ENCODE measurements at regions not wholly inside any gene's neighbourhood (a gene's known extent, or its start where the extent isn't known, plus 50 kb on each side); places are given as distances from the start of the nearest gene placed in this dataset.
A peak's percentile ranks its signal among the peaks of the same experiment; 100 is the strongest.

- no peak overlapping the region for H3K27ac ChIP-seq (ENCODE audit: low read length)
- no CpG with 5 or more reads among the region's 3 CpGs for WGBS (ENCODE audit: insufficient coverage)
- no peaks in the 10 kb centered on the region for H3K4me1 ChIP-seq (ENCODE audit: control insufficient read depth, insufficient read depth, low read length)
- no peak for DNase-seq
- no peaks in the 10 kb centered on the region for H3K9me3 ChIP-seq (replicated peaks; ENCODE audit: control insufficient read depth, low read depth, low read length)
- no peak overlapping the region for H3K4me3 ChIP-seq (ENCODE audit: low read length)
- no peaks in the 10 kb centered on the region for H3K27me3 ChIP-seq (ENCODE audit: control insufficient read depth, insufficient read depth, low read length)
- no peaks in the 10 kb centered on the region for H3K36me3 ChIP-seq (ENCODE audit: control insufficient read depth, insufficient read depth, low read length)
Observed at GRCh38 chr16:7111265-7111664, 221.4 kb upstream of the RBFOX1 start.

DNA sequence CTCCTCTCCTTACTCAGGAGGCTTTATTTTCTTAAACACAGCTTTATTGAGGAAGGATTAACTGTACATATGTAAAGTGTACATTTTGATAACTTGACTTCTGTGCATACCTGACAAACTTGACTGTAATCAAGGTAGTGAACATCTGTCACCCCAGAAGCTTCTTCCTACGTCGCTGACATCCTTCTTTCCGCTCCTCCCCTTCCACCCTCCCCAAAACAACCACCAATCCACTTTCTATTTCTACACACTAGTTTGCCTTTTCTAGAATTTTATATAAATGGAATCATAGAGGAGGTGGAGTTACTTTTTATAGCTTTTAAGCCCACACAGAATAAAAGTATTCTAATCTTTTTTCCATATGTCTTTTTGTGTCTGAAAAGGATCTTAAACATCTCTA, 225.2 kb upstream of the RBFOX1 start:
- WGBS (ENCODE audit: insufficient coverage), result no CpG with 5 or more reads among the region's 3 CpGs
- Histone ChIP-seq H3K4me3 (ENCODE audit: low read length) (no peak overlapping the region), H3K27me3 (ENCODE audit: control insufficient read depth, insufficient read depth, low read length) (no peaks in the 10 kb centered on the region), H3K4me1 (ENCODE audit: control insufficient read depth, insufficient read depth, low read length) (no peaks in the 10 kb centered on the region), H3K36me3 (ENCODE audit: control insufficient read depth, insufficient read depth, low read length) (no peaks in the 10 kb centered on the region), H3K27ac (ENCODE audit: low read length) (no peak overlapping the region), H3K9me3 (replicated peaks; ENCODE audit: control insufficient read depth, low read depth, low read length) (no peaks in the 10 kb centered on the region)
- no peak for DNase-seq

DNA sequence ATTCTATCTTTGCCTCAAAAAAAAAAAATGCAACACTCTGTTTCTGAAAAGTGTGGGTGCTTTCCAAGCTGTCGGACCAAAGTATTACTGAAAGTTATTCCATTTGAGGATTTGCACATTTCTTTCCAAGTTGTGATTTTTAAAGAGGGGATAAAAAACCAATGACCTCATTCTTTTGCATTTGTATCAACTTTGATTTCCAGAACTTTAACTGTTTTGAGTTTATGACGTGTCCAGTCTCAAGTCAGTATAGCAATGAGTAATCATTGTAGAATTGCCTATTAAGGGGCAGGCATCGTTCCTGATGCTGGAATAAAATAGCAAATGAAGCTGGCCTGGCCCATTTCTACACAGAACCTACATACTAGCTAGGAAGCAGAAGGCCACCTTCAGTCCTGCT, 229.6 kb upstream of the RBFOX1 start:
- no peak for DNase-seq
- Histone ChIP-seq H3K4me3 (ENCODE audit: low read length) (no peak overlapping the region), H3K4me1 (ENCODE audit: control insufficient read depth, insufficient read depth, low read length) (no peaks in the 10 kb centered on the region), H3K36me3 (ENCODE audit: control insufficient read depth, insufficient read depth, low read length) (no peaks in the 10 kb centered on the region), H3K27ac (ENCODE audit: low read length) (no peak overlapping the region), H3K27me3 (ENCODE audit: control insufficient read depth, insufficient read depth, low read length) (no peaks in the 10 kb centered on the region), H3K9me3 (replicated peaks; ENCODE audit: control insufficient read depth, low read depth, low read length) (no peaks in the 10 kb centered on the region)
- no CpG with 5 or more reads among the region's 3 CpGs for WGBS (ENCODE audit: insufficient coverage)

GRCh38 chr16:7101054-7101453, 231.6 kb upstream of the RBFOX1 start:
- H3K27ac ChIP-seq (ENCODE audit: low read length), result no peak overlapping the region
- no peaks in the 10 kb centered on the region for H3K9me3 ChIP-seq (replicated peaks; ENCODE audit: control insufficient read depth, low read depth, low read length)
- no peaks in the 10 kb centered on the region for H3K36me3 ChIP-seq (ENCODE audit: control insufficient read depth, insufficient read depth, low read length)
- no peak for DNase-seq
- no peaks in the 10 kb centered on the region for H3K27me3 ChIP-seq (ENCODE audit: control insufficient read depth, insufficient read depth, low read length)
- 79% methylated on average over 8 of the region's 8 CpGs for WGBS (ENCODE audit: insufficient coverage)
- no peaks in the 10 kb centered on the region for H3K4me1 ChIP-seq (ENCODE audit: control insufficient read depth, insufficient read depth, low read length)
- H3K4me3 ChIP-seq (ENCODE audit: low read length), result no peak overlapping the region

DNA sequence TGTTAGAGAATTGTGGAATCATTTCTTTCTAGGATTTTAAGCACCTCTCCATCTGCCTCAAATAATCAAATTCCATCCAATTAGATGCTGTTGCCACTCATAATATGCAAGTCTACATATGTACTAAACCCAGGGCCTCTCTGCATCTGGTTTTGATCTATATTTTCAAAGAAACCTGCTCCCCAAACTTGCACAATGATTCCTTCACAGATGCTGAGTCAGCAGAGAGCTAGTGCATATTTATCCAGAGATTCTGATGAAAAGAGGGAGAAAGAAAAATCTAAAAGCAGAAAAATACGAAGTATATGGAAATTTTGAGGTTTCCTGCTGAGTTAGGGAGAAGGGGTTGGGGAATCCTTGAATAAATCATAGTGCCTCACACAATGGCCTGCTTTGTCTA, 235.1 kb upstream of the RBFOX1 start:
- Histone ChIP-seq H3K9me3 (replicated peaks; ENCODE audit: control insufficient read depth, low read depth, low read length) (no peaks in the 10 kb centered on the region), H3K27ac (ENCODE audit: low read length) (no peak overlapping the region), H3K27me3 (ENCODE audit: control insufficient read depth, insufficient read depth, low read length) (no peaks in the 10 kb centered on the region), H3K4me3 (ENCODE audit: low read length) (no peak overlapping the region), H3K4me1 (ENCODE audit: control insufficient read depth, insufficient read depth, low read length) (no peaks in the 10 kb centered on the region), H3K36me3 (ENCODE audit: control insufficient read depth, insufficient read depth, low read length) (no peaks in the 10 kb centered on the region)
- DNase-seq, result no peak
- 11% methylated on average over 1 of the region's 1 CpG for WGBS (ENCODE audit: insufficient coverage)

- no CpG with 5 or more reads among the region's 4 CpGs for WGBS (ENCODE audit: insufficient coverage)
- DNase-seq, result no peak
- Histone ChIP-seq H3K27ac (ENCODE audit: low read length) (no peak overlapping the region), H3K9me3 (replicated peaks; ENCODE audit: control insufficient read depth, low read depth, low read length) (no peaks in the 10 kb centered on the region), H3K4me1 (ENCODE audit: control insufficient read depth, insufficient read depth, low read length) (peaks cover 2% of the 10 kb centered on the region), H3K36me3 (ENCODE audit: control insufficient read depth, insufficient read depth, low read length) (no peaks in the 10 kb centered on the region), H3K4me3 (ENCODE audit: low read length) (no peak overlapping the region), H3K27me3 (ENCODE audit: control insufficient read depth, insufficient read depth, low read length) (no peaks in the 10 kb centered on the region)
Observed at GRCh38 chr16:7093511-7093910, 239.1 kb upstream of the RBFOX1 start.

GRCh38 chr16:7090628-7091115, 242.0 kb upstream of the RBFOX1 start:
- DNase-seq, result peak; percentile 30

GRCh38 chr16:7089751-7090150, 242.9 kb upstream of the RBFOX1 start:
- Histone ChIP-seq H3K4me1 (ENCODE audit: control insufficient read depth, insufficient read depth, low read length) (peaks cover 8% of the 10 kb centered on the region), H3K4me3 (ENCODE audit: low read length) (no peak overlapping the region), H3K27me3 (ENCODE audit: control insufficient read depth, insufficient read depth, low read length) (no peaks in the 10 kb centered on the region), H3K9me3 (replicated peaks; ENCODE audit: control insufficient read depth, low read depth, low read length) (no peaks in the 10 kb centered on the region), H3K36me3 (ENCODE audit: control insufficient read depth, insufficient read depth, low read length) (no peaks in the 10 kb centered on the region), H3K27ac (ENCODE audit: low read length) (peak overlapping the region; percentile 35)
- DNase-seq, result no peak

More at GRCh38 chr16:7090628-7091115, 242.0 kb upstream of the RBFOX1 start:
- H3K27me3 ChIP-seq (ENCODE audit: control insufficient read depth, insufficient read depth, low read length), result no peaks in the 10 kb centered on the region
- H3K9me3 ChIP-seq (replicated peaks; ENCODE audit: control insufficient read depth, low read depth, low read length), result no peaks in the 10 kb centered on the region
- H3K4me1 ChIP-seq (ENCODE audit: control insufficient read depth, insufficient read depth, low read length), result peaks cover 8% of the 10 kb centered on the region
- H3K36me3 ChIP-seq (ENCODE audit: control insufficient read depth, insufficient read depth, low read length), result no peaks in the 10 kb centered on the region
- no peak overlapping the region for H3K4me3 ChIP-seq (ENCODE audit: low read length)
- whole genome bisulfite sequencing (ENCODE audit: insufficient coverage), result 23% methylated on average over 4 of the region's 9 CpGs
- no peak overlapping the region for H3K27ac ChIP-seq (ENCODE audit: low read length)

GRCh38 chr16:7088711-7089110, 243.9 kb upstream of the RBFOX1 start:
- Histone ChIP-seq H3K27me3 (ENCODE audit: control insufficient read depth, insufficient read depth, low read length) (no peaks in the 10 kb centered on the region), H3K36me3 (ENCODE audit: control insufficient read depth, insufficient read depth, low read length) (no peaks in the 10 kb centered on the region), H3K9me3 (replicated peaks; ENCODE audit: control insufficient read depth, low read depth, low read length) (no peaks in the 10 kb centered on the region), H3K4me1 (ENCODE audit: control insufficient read depth, insufficient read depth, low read length) (peaks cover 11% of the 10 kb centered on the region), H3K27ac (ENCODE audit: low read length) (peak overlapping the region; percentile 76), H3K4me3 (ENCODE audit: low read length) (peak overlapping the region; percentile 9)
- DNase-seq, result peak; percentile 23
- WGBS (ENCODE audit: insufficient coverage), result no CpG with 5 or more reads among the region's 5 CpGs

- no peaks in the 10 kb centered on the region for H3K9me3 ChIP-seq (replicated peaks; ENCODE audit: control insufficient read depth, low read depth, low read length)
- H3K27ac ChIP-seq (ENCODE audit: low read length), result peak overlapping the region; percentile 68
- H3K4me1 ChIP-seq (ENCODE audit: control insufficient read depth, insufficient read depth, low read length), result peaks cover 19% of the 10 kb centered on the region
- H3K4me3 ChIP-seq (ENCODE audit: low read length), result peak overlapping the region; percentile 18
- H3K36me3 ChIP-seq (ENCODE audit: control insufficient read depth, insufficient read depth, low read length), result no peaks in the 10 kb centered on the region
- H3K27me3 ChIP-seq (ENCODE audit: control insufficient read depth, insufficient read depth, low read length), result no peaks in the 10 kb centered on the region
- WGBS (ENCODE audit: insufficient coverage), result 3% methylated on average over 13 of the region's 21 CpGs
- peak; percentile 91 for DNase-seq
Observed at GRCh38 chr16:7086822-7087616, 245.6 kb upstream of the RBFOX1 start.
